Muscle of arm (tissue), 1 donor: ENCODE measurements at regions not wholly inside any gene's neighbourhood (a gene's known extent, or its start where the extent isn't known, plus 50 kb on each side); places are given as distances from the start of the nearest gene placed in this dataset.

Experiments
- DNase-seq: peaks from one replicate; pipeline ENCODE4 v3.0.0-alpha.2; 2013

GRCh38 chr1:29903548-29904166, 667.3 kb downstream of the PTPRU start:
- no peak for DNase-seq

DNA sequence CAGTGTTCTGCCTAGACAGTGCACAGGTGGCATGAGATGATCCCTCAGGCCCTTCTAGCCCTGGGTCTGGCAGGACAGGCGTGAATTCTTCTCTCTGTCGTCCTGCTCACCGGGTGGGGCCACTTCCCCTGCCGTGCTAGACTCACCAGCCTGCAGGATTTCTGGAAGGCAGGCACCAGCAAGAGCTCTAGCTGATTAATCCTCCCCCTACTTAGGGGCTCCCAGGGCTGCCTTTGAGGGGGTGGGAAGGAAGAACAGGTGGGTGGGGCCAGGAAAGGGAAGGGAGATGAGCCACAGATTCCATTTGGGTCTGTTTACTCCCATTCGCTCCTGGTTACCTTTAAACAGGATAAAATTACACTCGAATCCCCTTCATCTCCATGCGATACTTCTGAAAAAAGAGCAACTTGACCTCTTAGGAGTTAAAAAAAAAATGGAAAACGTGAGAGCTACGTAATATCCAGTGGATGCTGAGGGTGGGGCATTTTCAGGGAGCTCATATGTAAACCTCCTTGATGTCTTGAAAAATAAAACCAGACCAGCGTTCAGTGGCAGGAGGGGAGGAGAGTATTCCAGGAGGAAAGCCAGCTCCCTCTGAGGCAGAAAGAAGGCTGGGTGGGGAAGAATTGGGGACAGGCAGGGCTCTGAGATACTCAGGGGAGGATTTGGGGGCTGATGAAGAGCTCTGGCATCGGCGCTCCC, 665.5 kb downstream of the PTPRU start:
- no peak for DNase-seq

DNA sequence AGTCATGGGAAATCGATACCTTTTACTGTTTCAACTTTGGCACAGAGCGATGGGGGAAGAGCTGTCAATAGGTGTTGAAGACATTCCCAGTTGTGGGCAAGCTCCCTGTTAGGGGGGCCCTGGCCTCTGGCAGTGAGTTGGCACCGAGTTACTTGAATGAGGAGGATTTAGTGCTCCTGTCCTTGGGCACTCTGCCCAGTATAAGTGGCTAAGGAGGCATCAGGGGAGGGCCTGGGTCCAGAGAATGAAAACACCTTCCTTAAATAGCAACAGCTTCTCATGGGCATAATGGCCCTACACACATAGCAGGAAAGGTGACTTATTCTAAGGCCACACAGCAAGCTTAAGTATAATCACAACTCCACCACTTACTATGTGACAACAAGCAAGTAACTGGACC, 664.4 kb downstream of the PTPRU start:
- DNase-seq, result peak; percentile 14

DNA sequence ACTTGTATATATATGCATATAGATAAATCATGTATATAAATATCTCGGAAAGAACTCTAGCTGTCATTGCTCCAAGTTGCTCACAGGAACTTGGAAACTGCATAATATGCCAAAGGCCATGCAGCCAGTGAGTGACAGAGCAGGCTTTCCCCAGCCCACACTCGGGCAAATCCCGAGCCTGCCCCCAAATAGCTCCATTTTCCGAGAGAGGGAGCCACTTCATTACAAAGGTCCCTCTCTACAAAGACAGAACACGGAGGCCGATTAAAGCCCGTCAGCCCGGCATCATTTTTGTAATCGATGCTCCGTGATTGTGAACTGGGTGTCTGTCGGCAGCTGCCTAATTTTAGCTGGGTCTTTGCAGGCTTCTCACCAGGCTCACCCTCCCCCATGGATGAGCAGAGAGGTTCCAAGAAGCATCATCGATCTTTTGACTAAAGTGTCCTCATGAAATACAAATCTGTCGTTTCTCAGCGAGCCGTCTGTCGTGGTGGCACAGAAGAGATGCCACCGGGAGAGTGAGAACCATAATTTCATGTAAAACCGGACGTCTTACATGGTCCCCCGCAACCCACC, 663.9 kb downstream of the PTPRU start:
- DNase-seq, result no peak

GRCh38 chr1:29896791-29897714, 660.7 kb downstream of the PTPRU start:
- DNase-seq, result no peak

GRCh38 chr1:29896300-29896699, 660.0 kb downstream of the PTPRU start:
- no peak for DNase-seq

DNA sequence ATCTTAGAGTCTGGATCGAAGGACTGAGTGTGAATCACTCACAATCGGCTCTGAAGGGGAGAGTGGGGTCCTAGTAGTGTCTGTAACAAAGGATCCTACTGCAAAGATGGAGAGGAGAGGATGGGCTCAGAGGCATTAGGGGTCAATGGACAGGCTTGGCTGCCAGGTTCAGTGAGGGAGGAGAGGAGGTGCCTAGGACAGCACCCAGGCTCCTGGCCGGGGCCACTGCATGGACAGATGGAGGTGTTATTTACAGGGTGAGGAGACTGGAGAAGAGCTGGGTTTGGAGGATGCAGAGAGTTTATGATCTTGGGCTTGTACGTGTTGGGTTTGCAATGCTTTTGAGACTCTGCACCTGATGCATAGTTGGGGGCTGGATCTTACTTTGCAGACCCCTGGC, 658.9 kb downstream of the PTPRU start:
- no peak for DNase-seq

GRCh38 chr1:29894311-29894710, 658.0 kb downstream of the PTPRU start:
- DNase-seq, result no peak

DNA sequence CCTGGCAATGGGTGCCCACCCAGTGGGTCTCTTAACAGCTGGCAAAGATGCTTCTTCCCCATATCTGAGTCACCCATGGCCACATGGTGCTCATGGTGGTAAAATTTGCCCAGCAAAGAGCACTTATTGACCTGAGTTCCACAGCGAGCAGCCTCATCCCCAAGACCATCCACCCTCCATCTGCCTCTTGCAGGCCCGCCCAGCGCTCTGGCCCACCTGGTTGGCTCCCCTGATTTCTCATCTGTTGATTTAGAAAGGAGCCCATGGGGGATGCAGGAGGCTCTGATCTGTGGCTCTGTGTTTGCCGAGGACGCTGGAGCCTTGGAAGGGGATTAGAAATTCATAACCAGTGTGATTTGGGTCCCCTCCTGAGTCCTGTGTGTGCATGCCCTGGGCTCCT, 657.5 kb downstream of the PTPRU start:
- no peak for DNase-seq

DNA sequence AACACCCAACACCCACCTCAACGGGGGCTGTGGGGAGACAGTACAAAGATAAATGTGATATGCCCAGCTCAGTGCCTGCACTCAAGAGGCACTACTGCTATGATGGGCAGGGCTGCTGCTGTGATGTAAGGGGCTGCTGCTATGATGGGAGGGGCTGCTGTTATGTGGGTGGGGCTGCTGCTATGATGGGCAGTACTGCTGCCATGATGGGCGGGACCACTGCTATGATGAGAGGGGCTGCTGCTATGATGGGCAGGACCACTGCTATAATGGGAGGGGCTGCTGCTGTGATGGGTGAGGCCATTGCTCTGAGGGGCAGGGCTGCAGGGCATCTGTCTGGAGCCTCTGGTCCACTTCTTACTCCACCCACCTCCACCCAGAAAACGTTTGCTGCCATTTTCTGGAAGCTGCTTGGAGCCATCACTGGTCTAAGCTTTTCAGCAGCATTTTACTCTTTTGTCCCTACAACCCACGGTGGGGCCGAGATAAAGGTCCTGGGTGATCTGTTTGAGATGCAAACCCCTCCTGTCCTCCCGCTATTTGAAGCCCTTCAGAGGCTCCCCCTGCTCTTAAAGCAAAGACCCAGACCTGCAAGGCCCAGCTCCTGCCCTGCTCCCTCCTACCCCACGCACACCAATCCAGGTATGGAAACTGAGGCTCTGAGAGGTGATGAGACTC, 656.9 kb downstream of the PTPRU start:
- DNase-seq, result no peak

DNA sequence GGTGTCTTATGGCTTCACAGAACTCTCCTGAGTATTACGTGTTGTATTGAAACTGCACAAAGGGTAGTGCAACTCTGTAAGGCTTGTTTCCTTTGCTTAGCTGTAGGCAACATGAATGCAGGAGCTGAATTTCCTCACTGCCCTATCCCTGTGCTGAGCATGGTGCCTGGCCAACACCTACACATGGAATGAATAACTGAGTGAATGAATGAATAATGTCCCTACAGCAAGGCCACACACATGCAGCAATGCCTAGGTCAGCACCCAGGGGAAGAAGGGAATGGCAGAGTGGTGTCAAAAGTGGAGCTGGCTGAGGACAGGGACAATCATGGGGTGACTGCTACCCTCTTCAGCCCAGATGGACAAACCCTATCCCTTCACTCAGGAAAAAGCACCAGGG, 655.9 kb downstream of the PTPRU start:
- DNase-seq, result no peak

GRCh38 chr1:29890201-29890959, 654.1 kb downstream of the PTPRU start:
- DNase-seq, result no peak

GRCh38 chr1:29889776-29890175, 653.5 kb downstream of the PTPRU start:
- DNase-seq, result no peak

DNA sequence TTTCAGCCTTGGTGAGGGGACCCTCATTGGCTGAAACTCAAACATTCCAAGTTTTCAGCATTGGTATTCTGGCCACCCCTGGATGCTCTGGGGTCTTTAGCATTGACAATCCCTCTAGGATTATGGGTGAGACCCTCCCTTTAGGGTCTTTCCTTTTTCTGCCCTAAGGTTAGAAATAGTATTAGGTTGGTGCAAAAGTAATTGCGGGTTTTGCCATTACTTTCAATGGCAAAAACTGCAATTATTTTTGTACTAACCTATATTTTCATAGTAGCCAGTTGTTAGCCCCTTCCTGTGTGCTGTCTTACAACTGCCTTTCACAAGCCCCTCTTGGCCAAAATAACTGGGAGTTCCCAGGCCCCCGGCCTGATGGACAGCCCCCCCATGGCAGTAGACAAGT, 648.4 kb downstream of the PTPRU start:
- DNase-seq, result no peak

GRCh38 chr1:29883986-29884385, 647.7 kb downstream of the PTPRU start:
- DNase-seq, result no peak

GRCh38 chr1:29883411-29883832, 647.1 kb downstream of the PTPRU start:
- no peak for DNase-seq

- no peak for DNase-seq
These were observed 644.2 kb downstream of the PTPRU start for GRCh38 chr1:29880556-29880955.

- no peak for DNase-seq
These were observed 642.9 kb downstream of the PTPRU start for GRCh38 chr1:29879217-29879616.

DNA sequence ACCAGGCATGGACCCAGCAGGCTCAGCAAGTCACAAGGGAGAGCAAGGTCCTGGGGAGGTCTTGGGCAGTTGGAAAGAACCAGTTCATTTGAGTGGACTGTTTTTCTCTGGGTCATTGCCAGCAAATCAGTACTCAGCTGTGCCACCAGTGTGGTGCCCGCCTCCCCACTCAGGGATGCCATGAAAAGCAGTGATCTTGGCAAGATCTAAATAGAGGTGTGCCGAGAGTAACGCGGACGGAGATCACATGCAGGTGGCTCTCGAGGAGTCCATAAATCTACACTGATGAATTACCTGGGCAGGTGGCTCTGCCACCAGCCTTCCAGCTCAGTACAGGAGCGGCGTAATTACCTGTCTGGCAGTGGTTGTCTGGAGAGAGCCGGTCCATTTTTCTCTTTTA, 642.2 kb downstream of the PTPRU start:
- DNase-seq, result no peak

- DNase-seq, result no peak
These were observed 640.6 kb downstream of the PTPRU start for GRCh38 chr1:29876902-29877301.

DNA sequence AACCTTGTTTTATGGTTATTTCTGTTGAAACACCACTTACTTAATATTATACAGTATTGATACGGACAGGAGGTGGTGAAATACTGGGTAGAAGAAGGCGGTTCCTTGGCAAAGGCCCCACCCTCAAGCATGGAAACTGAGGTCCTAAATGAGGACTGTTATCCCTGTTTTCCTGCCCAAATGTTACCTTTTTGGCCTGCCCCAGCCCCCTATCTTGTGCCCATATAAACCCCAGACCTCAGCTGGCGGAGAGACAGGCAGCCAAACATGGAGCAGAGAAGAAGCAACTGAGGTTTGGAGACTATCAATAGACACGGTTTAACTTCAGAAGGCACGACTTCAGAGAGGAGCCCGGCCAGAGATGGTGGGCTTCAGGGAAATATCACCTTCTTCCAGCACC, 640.1 kb downstream of the PTPRU start:
- no peak for DNase-seq
